Neural cell (in vitro differentiated cells): ENCODE measurements at regions not wholly inside any gene's neighbourhood (a gene's known extent, or its start where the extent isn't known, plus 50 kb on each side); places are given as distances from the start of the nearest gene placed in this dataset.

Source experiments
- H2AFZ ChIP-seq: fragments of 200-600, 300-800 bp; sonication (generic), shearing (Covaris generic); 2 replicates; pipeline ENCODE4 v1.6.0; 2014; ENCODE audit warnings: low read depth, mild to moderate bottlenecking, antibody characterized with exemption, low read length, moderate library complexity
- H3F3A ChIP-seq: fragments of 200-600 bp; shearing (Covaris generic); 2 replicates; pipeline ENCODE4 v1.6.1; 2016; ENCODE audit warnings: mild to moderate bottlenecking, moderate library complexity, mixed read lengths, antibody characterized with exemption, low read length; ENCODE audit not compliant: insufficient read depth, poor library complexity, severe bottlenecking
- H3K27ac ChIP-seq: fragments of 200-600, 300-800 bp; sonication (generic), shearing (Covaris generic); 2 replicates; pipeline ENCODE4 v1.5.1; 2014; ENCODE audit warnings: mild to moderate bottlenecking, low read length, moderate library complexity
- H3K27me3 ChIP-seq: fragments of 300-800, 200-600 bp; sonication (generic), shearing (Covaris generic); 2 replicates; pipeline ENCODE4 v1.6.0; 2014; ENCODE audit warnings: mild to moderate bottlenecking, low read depth, low read length, moderate library complexity; ENCODE audit not compliant: insufficient read depth
- H3K36me3 ChIP-seq: fragments of 300-800, 200-600 bp; sonication (generic), shearing (Covaris generic); 2 replicates; pipeline ENCODE4 v1.5.1; 2014; ENCODE audit warnings: mild to moderate bottlenecking, antibody characterized with exemption, low read length, moderate library complexity; ENCODE audit not compliant: insufficient read depth
- H3K4me2 ChIP-seq: fragments of 300-800, 200-600 bp; sonication (generic), shearing (Covaris generic); 2 replicates; pipeline ENCODE4 v1.6.0; 2014; ENCODE audit warnings: mild to moderate bottlenecking, low read length
- H3K4me3 ChIP-seq: fragments of 300-800, 200-600 bp; sonication (generic), shearing (Covaris generic); 2 replicates; pipeline ENCODE4 v1.5.1; 2014; ENCODE audit warnings: mild to moderate bottlenecking, low read length, moderate library complexity
- H3K79me2 ChIP-seq: fragments of 200-600 bp; shearing (Covaris generic); replicated peaks from 2 replicates; pipeline ENCODE4 v1.6.0; 2014; ENCODE audit warnings: mild to moderate bottlenecking, low read length, moderate library complexity; ENCODE audit not compliant: insufficient read depth
- H3K9ac ChIP-seq: fragments of 300-800, 200-600 bp; sonication (generic), shearing (Covaris generic); 2 replicates; pipeline ENCODE4 v1.6.1; 2016; ENCODE audit warnings: mild to moderate bottlenecking, low read length, mixed read lengths
- H3K9me2 ChIP-seq: fragments of 200-600 bp; shearing (Covaris generic); 2 replicates; pipeline ENCODE4 v1.6.1; 2016; ENCODE audit warnings: mild to moderate bottlenecking, low read length, mixed read lengths; ENCODE audit not compliant: insufficient read depth
- H3K9me3 ChIP-seq: fragments of 200-600, 300-800 bp; sonication (generic), shearing (Covaris generic); 2 replicates; pipeline ENCODE4 v1.6.1; 2016; ENCODE audit warnings: mild to moderate bottlenecking, mixed run types, low read length, moderate library complexity, mixed read lengths
- H4K20me1 ChIP-seq: fragments of 200-600 bp; shearing (Covaris generic); 2 replicates; pipeline ENCODE4 v1.6.1; 2016; ENCODE audit warnings: mild to moderate bottlenecking, mixed run types; ENCODE audit not compliant: insufficient read depth
- EZH2 ChIP-seq: fragments of 200-600, 300-800 bp; shearing (Covaris generic), sonication (generic); IDR thresholded peaks from 2 replicates; pipeline ENCODE4 v1.6.1; 2014; ENCODE audit warnings: antibody characterized with exemption, low read length, borderline replicate concordance, mild to moderate bottlenecking; ENCODE audit not compliant: insufficient read depth, poor library complexity, severe bottlenecking
- MXI1 ChIP-seq: fragments of 450-650 bp; conservative IDR thresholded peaks from 2 replicates; pipeline ENCODE4 v1.6.1; 2014; ENCODE audit warnings: antibody characterized with exemption, mild to moderate bottlenecking; ENCODE audit not compliant: poor library complexity, severe bottlenecking
- POLR2AphosphoS5 ChIP-seq: IDR thresholded peaks from 2 replicates; pipeline ENCODE4 v1.6.1; 2012
- RAD21 ChIP-seq: fragments of 450-650 bp; conservative IDR thresholded peaks from 2 replicates; pipeline ENCODE4 v1.6.1; 2014; ENCODE audit warnings: antibody characterized with exemption, mild to moderate bottlenecking, moderate library complexity
- REST ChIP-seq: IDR thresholded peaks from 2 replicates; pipeline ENCODE4 v1.6.1; 2012; ENCODE audit warnings: borderline replicate concordance
- SMC3 ChIP-seq: fragments of 450-650 bp; conservative IDR thresholded peaks from 2 replicates; pipeline ENCODE4 v1.6.1; 2014; ENCODE audit warnings: antibody characterized with exemption, mild to moderate bottlenecking, moderate library complexity; ENCODE audit not compliant: poor library complexity
- TAF1 ChIP-seq: IDR thresholded peaks from 2 replicates; pipeline ENCODE4 v1.6.1; 2012; ENCODE audit warnings: low read depth
- TF ChIP-seq, protein P1 (sequence below): fragments of 450-650 bp; IDR thresholded peaks from 2 replicates; pipeline ENCODE4 v1.5.1; 2014; ENCODE audit warnings: antibody characterized with exemption, mild to moderate bottlenecking, moderate library complexity; ENCODE audit not compliant: poor library complexity, severe bottlenecking

- Histone ChIP-seq H3K9ac (no peak overlapping the region), H3F3A (no peaks in the 10 kb centered on the region), H3K4me3 (no peak overlapping the region), H2AFZ (no peak overlapping the region), H3K27ac (no peak overlapping the region), H4K20me1 (no peaks in the 10 kb centered on the region), H3K4me2 (no peak overlapping the region), H3K9me2 (no peaks in the 10 kb centered on the region), H3K27me3 (no peaks in the 10 kb centered on the region), H3K36me3 (no peaks in the 10 kb centered on the region), H3K9me3 (no peaks in the 10 kb centered on the region), H3K79me2 (no peaks in the 10 kb centered on the region)
- TF ChIP-seq, protein P1, sequence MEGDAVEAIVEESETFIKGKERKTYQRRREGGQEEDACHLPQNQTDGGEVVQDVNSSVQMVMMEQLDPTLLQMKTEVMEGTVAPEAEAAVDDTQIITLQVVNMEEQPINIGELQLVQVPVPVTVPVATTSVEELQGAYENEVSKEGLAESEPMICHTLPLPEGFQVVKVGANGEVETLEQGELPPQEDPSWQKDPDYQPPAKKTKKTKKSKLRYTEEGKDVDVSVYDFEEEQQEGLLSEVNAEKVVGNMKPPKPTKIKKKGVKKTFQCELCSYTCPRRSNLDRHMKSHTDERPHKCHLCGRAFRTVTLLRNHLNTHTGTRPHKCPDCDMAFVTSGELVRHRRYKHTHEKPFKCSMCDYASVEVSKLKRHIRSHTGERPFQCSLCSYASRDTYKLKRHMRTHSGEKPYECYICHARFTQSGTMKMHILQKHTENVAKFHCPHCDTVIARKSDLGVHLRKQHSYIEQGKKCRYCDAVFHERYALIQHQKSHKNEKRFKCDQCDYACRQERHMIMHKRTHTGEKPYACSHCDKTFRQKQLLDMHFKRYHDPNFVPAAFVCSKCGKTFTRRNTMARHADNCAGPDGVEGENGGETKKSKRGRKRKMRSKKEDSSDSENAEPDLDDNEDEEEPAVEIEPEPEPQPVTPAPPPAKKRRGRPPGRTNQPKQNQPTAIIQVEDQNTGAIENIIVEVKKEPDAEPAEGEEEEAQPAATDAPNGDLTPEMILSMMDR: no peak
- no peak for TF ChIP-seq POLR2AphosphoS5
- no peak for TF ChIP-seq MXI1
- no peak for TF ChIP-seq REST
- TF ChIP-seq TAF1: no peak
- no peak for TF ChIP-seq EZH2
- no peak for TF ChIP-seq SMC3
Measured at GRCh38 chr18:73446502-73446901, 578.7 kb upstream of the NETO1 start.

- Histone ChIP-seq H2AFZ (no peak overlapping the region), H3K36me3 (no peaks in the 10 kb centered on the region), H3K4me2 (no peak overlapping the region), H3K9me3 (no peaks in the 10 kb centered on the region), H3F3A (no peaks in the 10 kb centered on the region), H3K27ac (no peak overlapping the region), H4K20me1 (no peaks in the 10 kb centered on the region), H3K79me2 (no peaks in the 10 kb centered on the region), H3K4me3 (no peak overlapping the region), H3K9ac (no peak overlapping the region), H3K27me3 (no peaks in the 10 kb centered on the region), H3K9me2 (no peaks in the 10 kb centered on the region)
- TF ChIP-seq REST: peak; percentile 65
- no peak for TF ChIP-seq RAD21
Measured at GRCh38 chr18:73431620-73432019, 563.8 kb upstream of the NETO1 start.
